ENCODE measurements at regions not wholly inside any gene's neighbourhood (a gene's known extent, or its start where the extent isn't known, plus 50 kb on each side); places are given as distances from the start of the nearest gene placed in this dataset.
"Not testable (repeated sequence)": the region's sequence is repeated elsewhere in the genome, so short reads cannot be mapped to it uniquely, and the experiment has no call there.

DNA sequence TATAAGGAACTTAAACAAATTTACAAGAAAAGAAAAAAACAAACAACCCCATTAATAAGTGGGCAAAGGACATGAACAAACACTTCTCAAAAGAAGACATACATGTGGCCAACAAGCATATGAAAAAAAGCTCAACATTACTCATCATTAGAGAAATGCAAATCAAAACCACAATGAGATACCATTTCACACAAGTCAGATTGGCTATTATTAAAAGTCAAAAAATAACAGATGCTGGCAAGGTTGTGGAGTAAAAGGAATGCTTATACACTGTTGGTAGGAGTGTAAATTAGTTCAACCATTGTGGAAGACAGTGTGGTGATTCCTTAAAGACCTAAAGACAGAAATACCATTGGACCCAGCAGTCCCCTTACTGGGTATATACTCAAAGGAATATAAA is 113.5 kb downstream of the SH2D1A start:
- H3K9ac ChIP-seq (ENCODE audit: low read depth, low read length); DNase-seq; H4K8ac ChIP-seq (ENCODE audit: low read depth in 2 of 2, low read length in 2 of 2); H2BK120ac ChIP-seq (ENCODE audit: low read depth, low read length); in situ Hi-C loops (cut with MboI; ENCODE audit: low sequenced_read_pairs); H3K36me3 ChIP-seq (ENCODE audit: control insufficient read depth, insufficient read depth, low read length); H2AK5ac ChIP-seq (ENCODE audit: low read depth, low read length); H3K4me3 ChIP-seq (ENCODE audit: insufficient read depth, low read depth, low read length); POLR2A ChIA-PET (ENCODE audit: unreplicated experiment); H3K9me1 ChIP-seq (ENCODE audit: insufficient read depth, low read length); ATAC-seq (ENCODE audit: low read depth); H3K23ac ChIP-seq (ENCODE audit: low read depth, low read length); CTCF ChIA-PET; H4K20me1 ChIP-seq (ENCODE audit: insufficient read depth, low read length); H2BK20ac ChIP-seq (ENCODE audit: low read depth, low read length); H2BK15ac ChIP-seq (ENCODE audit: low read depth, low read length); H2AK9ac ChIP-seq (replicated peaks; ENCODE audit: low read depth, low read length, poor library complexity); H3K27ac ChIP-seq (ENCODE audit: insufficient read depth, low read length); H4K91ac ChIP-seq (ENCODE audit: insufficient read depth, low read depth, low read length); H3K4me1 ChIP-seq (ENCODE audit: control insufficient read depth, insufficient read depth, low read length); H2BK5ac ChIP-seq (ENCODE audit: low read depth, low read length, poor library complexity, severe bottlenecking); H3K79me1 ChIP-seq (ENCODE audit: low read depth in 1 of 2, low read length in 2 of 2); H3K56ac ChIP-seq (ENCODE audit: extremely low read depth, insufficient read depth, low read length); dilution Hi-C loops (cut with HindIII; ENCODE audit: low sequenced_read_pairs, unreplicated experiment); H3K18ac ChIP-seq (ENCODE audit: low read depth, low read length); BruUV-seq (replicated peaks); H3K27me3 ChIP-seq (ENCODE audit: control insufficient read depth, insufficient read depth, low read length); H2AFZ ChIP-seq (replicated peaks; ENCODE audit: low read length, poor library complexity); H3K4me2 ChIP-seq (ENCODE audit: low read depth, low read length); intact Hi-C loops (cut with micrococcal nuclease); H3K4ac ChIP-seq (ENCODE audit: low read depth, low read length); H3K9me3 ChIP-seq (ENCODE audit: control insufficient read depth, insufficient read depth, low read length); H4K5ac ChIP-seq (ENCODE audit: low read depth, low read length); H3K14ac ChIP-seq (replicated peaks; ENCODE audit: low read depth, low read length): not testable (repeated sequence)
